ENCODE measurements at regions not wholly inside any gene's neighbourhood (a gene's known extent, or its start where the extent isn't known, plus 50 kb on each side); places are given as distances from the start of the nearest gene placed in this dataset.

DNA sequence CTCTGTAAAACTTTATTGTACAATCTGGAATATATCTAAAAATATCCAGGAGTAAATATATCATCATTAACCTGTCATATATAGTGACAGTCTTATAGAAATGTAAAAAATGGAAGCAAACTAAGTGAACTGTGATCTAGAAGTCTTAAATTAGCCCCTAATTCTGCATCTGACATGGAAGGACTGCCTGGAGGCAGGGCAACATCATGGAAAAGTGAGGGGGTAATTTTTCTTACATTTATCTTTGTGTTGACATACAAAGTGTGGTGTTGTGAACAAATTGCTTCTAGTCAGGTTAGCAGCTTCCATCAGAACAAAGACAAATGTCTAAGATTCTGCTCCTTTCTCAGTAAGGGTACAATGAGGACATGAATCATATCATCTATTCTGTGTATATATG, 186.3 kb downstream of the C4orf33 start:
- TF ChIP-seq CTCF (IDR thresholded peaks at IDR 0.05; ENCODE audit: poor library complexity) (no peak), EZH2 (IDR thresholded peaks at IDR 0.05; ENCODE audit: borderline replicate concordance) (no peak), EZH2phosphoT487 (IDR thresholded peaks at IDR 0.05; ENCODE audit: low read depth, severe bottlenecking, unreplicated experiment) (no peak)

All from hepatocyte (in vitro differentiated cells).